Tibial nerve (tissue), 3 donors: ENCODE measurements at regions not wholly inside any gene's neighbourhood (a gene's known extent, or its start where the extent isn't known, plus 50 kb on each side); places are given as distances from the start of the nearest gene placed in this dataset.

Experiments
- POLR2A ChIP-seq, 2 donors: fragments of 450-650 bp; IDR thresholded peaks; one replicate each; pipeline ENCODE4 v1.6.1; 2017; ENCODE audit warnings: antibody characterized with exemption in 2 of 2, mild to moderate bottlenecking in 2 of 2, moderate library complexity in 2 of 2
- TF ChIP-seq, protein P1 (sequence below), 5 experiments: fragments of 200-600 bp in 3 of 5; fragments of 450-650 bp in 2 of 5; sonication (generic) in 3 of 5; IDR thresholded peaks; one replicate each; pipeline ENCODE4 v1.5.1; 2016 to 2019; ENCODE audit warnings: antibody characterized with exemption in 5 of 5, mild to moderate bottlenecking in 3 of 5, moderate library complexity in 2 of 5

DNA sequence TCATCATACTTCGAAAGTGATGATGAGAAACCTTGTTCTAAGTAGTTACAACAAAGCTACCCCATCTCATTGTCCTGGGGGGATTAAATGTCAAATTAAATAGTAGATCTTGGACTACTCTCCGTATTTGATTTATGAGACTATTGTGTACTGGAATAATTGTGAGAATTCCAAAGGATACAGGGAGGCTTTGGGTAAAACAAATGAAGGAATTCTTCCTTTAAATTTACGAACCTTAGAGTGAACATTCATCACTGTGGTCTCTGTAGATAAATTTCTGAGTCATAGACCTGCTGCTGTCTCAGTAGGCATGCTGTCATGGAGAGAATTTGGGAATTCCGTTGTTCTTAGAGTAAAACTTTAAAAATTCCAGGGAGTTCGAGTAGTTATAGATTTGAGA, 836.2 kb downstream of the DNAH5 start:
- TF ChIP-seq, protein P1, sequence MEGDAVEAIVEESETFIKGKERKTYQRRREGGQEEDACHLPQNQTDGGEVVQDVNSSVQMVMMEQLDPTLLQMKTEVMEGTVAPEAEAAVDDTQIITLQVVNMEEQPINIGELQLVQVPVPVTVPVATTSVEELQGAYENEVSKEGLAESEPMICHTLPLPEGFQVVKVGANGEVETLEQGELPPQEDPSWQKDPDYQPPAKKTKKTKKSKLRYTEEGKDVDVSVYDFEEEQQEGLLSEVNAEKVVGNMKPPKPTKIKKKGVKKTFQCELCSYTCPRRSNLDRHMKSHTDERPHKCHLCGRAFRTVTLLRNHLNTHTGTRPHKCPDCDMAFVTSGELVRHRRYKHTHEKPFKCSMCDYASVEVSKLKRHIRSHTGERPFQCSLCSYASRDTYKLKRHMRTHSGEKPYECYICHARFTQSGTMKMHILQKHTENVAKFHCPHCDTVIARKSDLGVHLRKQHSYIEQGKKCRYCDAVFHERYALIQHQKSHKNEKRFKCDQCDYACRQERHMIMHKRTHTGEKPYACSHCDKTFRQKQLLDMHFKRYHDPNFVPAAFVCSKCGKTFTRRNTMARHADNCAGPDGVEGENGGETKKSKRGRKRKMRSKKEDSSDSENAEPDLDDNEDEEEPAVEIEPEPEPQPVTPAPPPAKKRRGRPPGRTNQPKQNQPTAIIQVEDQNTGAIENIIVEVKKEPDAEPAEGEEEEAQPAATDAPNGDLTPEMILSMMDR (IDR thresholded peaks at IDR 0.05) = no peak
- no peak for TF ChIP-seq POLR2A (IDR thresholded peaks at IDR 0.05)
